GM23338 (cell line): ENCODE measurements at regions not wholly inside any gene's neighbourhood (a gene's known extent, or its start where the extent isn't known, plus 50 kb on each side); places are given as distances from the start of the nearest gene placed in this dataset.
A peak's percentile ranks its signal among the peaks of the same experiment; 100 is the strongest.

ENCODE experiments used
- ATAC-seq: fragments of 200-7000 bp; cut with Tn5 transposase; 3 replicates; pipeline ENCODE4 v1.9.1; 2020
- DNase-seq: peaks from one replicate; pipeline ENCODE4 v3.0.0-alpha.2; 2015; ENCODE audit warnings: low spot score
- H2AFZ ChIP-seq: fragments of 200-600 bp; sonication (generic); 2 replicates; pipeline ENCODE4 v1.8.0; 2016; ENCODE audit warnings: antibody characterized with exemption, mild to moderate bottlenecking, moderate library complexity
- H3F3A ChIP-seq: fragments of 200-600 bp; sonication (generic); replicated peaks from 2 replicates; pipeline ENCODE4 v1.8.0; 2017; ENCODE audit warnings: antibody characterized with exemption, mixed run types, low read depth
- H3K27ac ChIP-seq: fragments of 200-600 bp; sonication (generic); 2 replicates; pipeline ENCODE4 v1.6.1; 2016; ENCODE audit warnings: low read depth
- H3K27me3 ChIP-seq: fragments of 200-600 bp; sonication (generic); 2 replicates; pipeline ENCODE4 v1.8.0; 2016; ENCODE audit warnings: mild to moderate bottlenecking, mixed run types, moderate library complexity; ENCODE audit not compliant: insufficient read depth
- H3K36me3 ChIP-seq: fragments of 200-600 bp; sonication (generic); 2 replicates; pipeline ENCODE4 v1.8.0; 2016; ENCODE audit warnings: mild to moderate bottlenecking; ENCODE audit not compliant: insufficient read depth
- H3K4me1 ChIP-seq: fragments of 200-600 bp; sonication (generic); 2 replicates; pipeline ENCODE4 v1.8.0; 2016; ENCODE audit warnings: mild to moderate bottlenecking, moderate library complexity; ENCODE audit not compliant: insufficient read depth
- H3K4me2 ChIP-seq: fragments of 200-600 bp; sonication (generic); 2 replicates; pipeline ENCODE4 v1.7.1; 2017; ENCODE audit warnings: mixed run types
- H3K4me3 ChIP-seq: fragments of 200-600 bp; sonication (generic); 2 replicates; pipeline ENCODE4 v1.6.1; 2016; ENCODE audit warnings: mixed run types
- H3K79me2 ChIP-seq: fragments of 200-600 bp; sonication (generic); replicated peaks from 2 replicates; pipeline ENCODE4 v1.8.0; 2017; ENCODE audit warnings: mild to moderate bottlenecking; ENCODE audit not compliant: insufficient read depth
- H3K9me2 ChIP-seq: fragments of 200-600 bp; sonication (generic); 2 replicates; pipeline ENCODE4 v1.8.0; 2017; ENCODE audit not compliant: insufficient read depth
- H4K20me1 ChIP-seq: fragments of 200-600 bp; sonication (generic); replicated peaks from 2 replicates; pipeline ENCODE4 v1.8.0; 2017; ENCODE audit warnings: mild to moderate bottlenecking; ENCODE audit not compliant: insufficient read depth
- H3K27ac Mint-ChIP-seq: 2 replicates; pipeline ENCODE4 v1.8.0; 2020; ENCODE audit warnings: inconsistent platforms, mild to moderate bottlenecking, moderate library complexity, mixed read lengths
- H3K27me3 Mint-ChIP-seq: 3 replicates; pipeline ENCODE4 v1.8.0; 2022; ENCODE audit warnings: low read depth, mild to moderate bottlenecking, moderate library complexity, mixed read lengths, inconsistent platforms; ENCODE audit not compliant: insufficient read depth, poor library complexity
- H3K36me3 Mint-ChIP-seq: 3 replicates; pipeline ENCODE4 v1.8.0; 2021; ENCODE audit warnings: low read depth, mild to moderate bottlenecking, inconsistent platforms, moderate library complexity, mixed read lengths
- H3K4me1 Mint-ChIP-seq: 3 replicates; pipeline ENCODE4 v1.8.0; 2020; ENCODE audit warnings: mild to moderate bottlenecking, inconsistent platforms, mixed read lengths
- H3K4me3 Mint-ChIP-seq: 3 replicates; pipeline ENCODE4 v1.8.0; 2021; ENCODE audit warnings: moderate library complexity, mild to moderate bottlenecking, inconsistent platforms, mixed read lengths
- H3K9me3 Mint-ChIP-seq: 3 replicates; pipeline ENCODE4 v1.8.0; 2020; ENCODE audit warnings: moderate library complexity, mild to moderate bottlenecking, inconsistent platforms, mixed read lengths
- CREB1 ChIP-seq: fragments of 250-450 bp; sonication (Bioruptor Pico); IDR thresholded peaks from 2 replicates; pipeline ENCODE4 v1.5.0; 2020; ENCODE audit warnings: low read depth, mild to moderate bottlenecking, moderate library complexity
- CTCF ChIP-seq, 2 experiments: fragments of 200-600 bp in 1 of 2; sonication (generic) in 1 of 2; conservative IDR thresholded peaks; 2 replicates each; pipeline versions ENCODE4 v1.5.1 to v1.6.1; 2016 to 2017; ENCODE audit warnings: antibody characterized with exemption in 2 of 2, low read depth in 2 of 2, mild to moderate bottlenecking in 2 of 2, moderate library complexity in 1 of 2
- EZH2 ChIP-seq: fragments of 200-600 bp; sonication (generic); IDR thresholded peaks from one replicate; pipeline ENCODE4 v1.8.0; 2017; ENCODE audit warnings: antibody characterized with exemption, mild to moderate bottlenecking, low read depth; ENCODE audit not compliant: unreplicated experiment
- EZH2phosphoT487 ChIP-seq: fragments of 200-600 bp; sonication (generic); IDR thresholded peaks from one replicate; pipeline ENCODE4 v1.8.1; 2018; ENCODE audit warnings: antibody characterized with exemption; ENCODE audit not compliant: unreplicated experiment
- NANOG ChIP-seq: IDR thresholded peaks from 2 replicates; pipeline ENCODE4 v1.6.1; 2016; ENCODE audit warnings: antibody characterized with exemption, borderline replicate concordance
- POLR2AphosphoS5 ChIP-seq: IDR thresholded peaks from 2 replicates; pipeline ENCODE4 v1.6.1; 2016; ENCODE audit warnings: antibody characterized with exemption, low read depth
- STAT1 ChIP-seq: IDR thresholded peaks from one replicate; pipeline ENCODE4 v1.6.1; 2016; ENCODE audit warnings: antibody characterized with exemption; ENCODE audit not compliant: unreplicated experiment
- ZNF114 ChIP-seq: fragments of 250-450 bp; sonication (Bioruptor Pico); IDR thresholded peaks from 2 replicates; pipeline ENCODE4 v1.5.0; 2020; ENCODE audit warnings: mild to moderate bottlenecking, moderate library complexity
- TF ChIP-seq, protein P1 (sequence below): IDR thresholded peaks from 2 replicates; pipeline ENCODE4 v1.6.1; 2016; ENCODE audit warnings: antibody characterized with exemption
- TF ChIP-seq, protein P2 (sequence below): fragments of 250-450 bp; sonication (Bioruptor Pico); IDR thresholded peaks from 2 replicates; pipeline ENCODE4 v1.5.0; 2020; ENCODE audit warnings: mild to moderate bottlenecking, moderate library complexity
- TF ChIP-seq, protein P3 (sequence below): IDR thresholded peaks from one replicate; pipeline ENCODE4 v1.6.1; 2018; ENCODE audit warnings: antibody characterized with exemption; ENCODE audit not compliant: unreplicated experiment

GRCh38 chr1:30817077-30817438, 59.5 kb upstream of the LAPTM5 start (continued):
- no peak for TF ChIP-seq EZH2

GRCh38 chr1:30816211-30817076, 58.9 kb upstream of the LAPTM5 start:
- Histone ChIP-seq H3K4me3 (peak overlapping the region; percentile 41), H3K4me1 (peaks cover 26% of the 10 kb centered on the region), H3K79me2 (no peaks in the 10 kb centered on the region), H3K36me3 (no peaks in the 10 kb centered on the region), H3K4me2 (peak overlapping the region; percentile 73), H2AFZ (peak overlapping the region; percentile 63; the same call in 1 of the 2 replicates), H3K27ac (no peak overlapping the region), H4K20me1 (no peaks in the 10 kb centered on the region), H3K9me2 (no peaks in the 10 kb centered on the region), H3K27me3 (no peaks in the 10 kb centered on the region), H3F3A (no peaks in the 10 kb centered on the region)
- DNase-seq (peak; percentile 96), ATAC-seq (peak; percentile 81)
- H3K4me3 Mint-ChIP-seq: peak overlapping the region; percentile 33; the same call in 2 of the 3 replicates
- H3K36me3 Mint-ChIP-seq: no peaks in the 10 kb centered on the region
- TF ChIP-seq CREB1 (CRISPR knock-in tag): no peak
- no peak for TF ChIP-seq EZH2phosphoT487
- no peak for TF ChIP-seq NANOG
- no peak for TF ChIP-seq EZH2
- TF ChIP-seq ZNF114 (CRISPR knock-in tag): no peak
- TF ChIP-seq CTCF (conservative IDR thresholded peaks at IDR 0.05; ENCODE audit: low read depth in 2 of 2): no peak
- TF ChIP-seq, protein P1, sequence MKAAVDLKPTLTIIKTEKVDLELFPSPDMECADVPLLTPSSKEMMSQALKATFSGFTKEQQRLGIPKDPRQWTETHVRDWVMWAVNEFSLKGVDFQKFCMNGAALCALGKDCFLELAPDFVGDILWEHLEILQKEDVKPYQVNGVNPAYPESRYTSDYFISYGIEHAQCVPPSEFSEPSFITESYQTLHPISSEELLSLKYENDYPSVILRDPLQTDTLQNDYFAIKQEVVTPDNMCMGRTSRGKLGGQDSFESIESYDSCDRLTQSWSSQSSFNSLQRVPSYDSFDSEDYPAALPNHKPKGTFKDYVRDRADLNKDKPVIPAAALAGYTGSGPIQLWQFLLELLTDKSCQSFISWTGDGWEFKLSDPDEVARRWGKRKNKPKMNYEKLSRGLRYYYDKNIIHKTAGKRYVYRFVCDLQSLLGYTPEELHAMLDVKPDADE: no peak
- TF ChIP-seq, protein P2, sequence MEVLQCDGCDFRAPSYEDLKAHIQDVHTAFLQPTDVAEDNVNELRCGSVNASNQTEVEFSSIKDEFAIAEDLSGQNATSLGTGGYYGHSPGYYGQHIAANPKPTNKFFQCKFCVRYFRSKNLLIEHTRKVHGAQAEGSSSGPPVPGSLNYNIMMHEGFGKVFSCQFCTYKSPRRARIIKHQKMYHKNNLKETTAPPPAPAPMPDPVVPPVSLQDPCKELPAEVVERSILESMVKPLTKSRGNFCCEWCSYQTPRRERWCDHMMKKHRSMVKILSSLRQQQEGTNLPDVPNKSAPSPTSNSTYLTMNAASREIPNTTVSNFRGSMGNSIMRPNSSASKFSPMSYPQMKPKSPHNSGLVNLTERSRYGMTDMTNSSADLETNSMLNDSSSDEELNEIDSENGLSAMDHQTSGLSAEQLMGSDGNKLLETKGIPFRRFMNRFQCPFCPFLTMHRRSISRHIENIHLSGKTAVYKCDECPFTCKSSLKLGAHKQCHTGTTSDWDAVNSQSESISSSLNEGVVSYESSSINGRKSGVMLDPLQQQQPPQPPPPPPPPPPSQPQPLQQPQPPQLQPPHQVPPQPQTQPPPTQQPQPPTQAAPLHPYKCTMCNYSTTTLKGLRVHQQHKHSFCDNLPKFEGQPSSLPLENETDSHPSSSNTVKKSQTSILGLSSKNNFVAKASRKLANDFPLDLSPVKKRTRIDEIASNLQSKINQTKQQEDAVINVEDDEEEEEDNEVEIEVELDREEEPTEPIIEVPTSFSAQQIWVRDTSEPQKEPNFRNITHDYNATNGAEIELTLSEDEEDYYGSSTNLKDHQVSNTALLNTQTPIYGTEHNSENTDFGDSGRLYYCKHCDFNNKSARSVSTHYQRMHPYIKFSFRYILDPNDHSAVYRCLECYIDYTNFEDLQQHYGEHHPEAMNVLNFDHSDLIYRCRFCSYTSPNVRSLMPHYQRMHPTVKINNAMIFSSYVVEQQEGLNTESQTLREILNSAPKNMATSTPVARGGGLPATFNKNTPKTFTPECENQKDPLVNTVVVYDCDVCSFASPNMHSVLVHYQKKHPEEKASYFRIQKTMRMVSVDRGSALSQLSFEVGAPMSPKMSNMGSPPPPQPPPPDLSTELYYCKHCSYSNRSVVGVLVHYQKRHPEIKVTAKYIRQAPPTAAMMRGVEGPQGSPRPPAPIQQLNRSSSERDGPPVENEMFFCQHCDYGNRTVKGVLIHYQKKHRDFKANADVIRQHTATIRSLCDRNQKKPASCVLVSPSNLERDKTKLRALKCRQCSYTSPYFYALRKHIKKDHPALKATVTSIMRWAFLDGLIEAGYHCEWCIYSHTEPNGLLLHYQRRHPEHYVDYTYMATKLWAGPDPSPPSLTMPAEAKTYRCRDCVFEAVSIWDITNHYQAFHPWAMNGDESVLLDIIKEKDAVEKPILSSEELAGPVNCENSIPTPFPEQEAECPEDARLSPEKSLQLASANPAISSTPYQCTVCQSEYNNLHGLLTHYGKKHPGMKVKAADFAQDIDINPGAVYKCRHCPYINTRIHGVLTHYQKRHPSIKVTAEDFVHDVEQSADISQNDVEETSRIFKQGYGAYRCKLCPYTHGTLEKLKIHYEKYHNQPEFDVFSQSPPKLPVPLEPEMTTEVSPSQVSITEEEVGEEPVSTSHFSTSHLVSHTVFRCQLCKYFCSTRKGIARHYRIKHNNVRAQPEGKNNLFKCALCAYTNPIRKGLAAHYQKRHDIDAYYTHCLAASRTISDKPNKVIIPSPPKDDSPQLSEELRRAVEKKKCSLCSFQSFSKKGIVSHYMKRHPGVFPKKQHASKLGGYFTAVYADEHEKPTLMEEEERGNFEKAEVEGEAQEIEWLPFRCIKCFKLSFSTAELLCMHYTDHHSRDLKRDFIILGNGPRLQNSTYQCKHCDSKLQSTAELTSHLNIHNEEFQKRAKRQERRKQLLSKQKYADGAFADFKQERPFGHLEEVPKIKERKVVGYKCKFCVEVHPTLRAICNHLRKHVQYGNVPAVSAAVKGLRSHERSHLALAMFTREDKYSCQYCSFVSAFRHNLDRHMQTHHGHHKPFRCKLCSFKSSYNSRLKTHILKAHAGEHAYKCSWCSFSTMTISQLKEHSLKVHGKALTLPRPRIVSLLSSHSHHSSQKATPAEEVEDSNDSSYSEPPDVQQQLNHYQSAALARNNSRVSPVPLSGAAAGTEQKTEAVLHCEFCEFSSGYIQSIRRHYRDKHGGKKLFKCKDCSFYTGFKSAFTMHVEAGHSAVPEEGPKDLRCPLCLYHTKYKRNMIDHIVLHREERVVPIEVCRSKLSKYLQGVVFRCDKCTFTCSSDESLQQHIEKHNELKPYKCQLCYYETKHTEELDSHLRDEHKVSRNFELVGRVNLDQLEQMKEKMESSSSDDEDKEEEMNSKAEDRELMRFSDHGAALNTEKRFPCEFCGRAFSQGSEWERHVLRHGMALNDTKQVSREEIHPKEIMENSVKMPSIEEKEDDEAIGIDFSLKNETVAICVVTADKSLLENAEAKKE (CRISPR knock-in tag): no peak
- TF ChIP-seq, protein P3, sequence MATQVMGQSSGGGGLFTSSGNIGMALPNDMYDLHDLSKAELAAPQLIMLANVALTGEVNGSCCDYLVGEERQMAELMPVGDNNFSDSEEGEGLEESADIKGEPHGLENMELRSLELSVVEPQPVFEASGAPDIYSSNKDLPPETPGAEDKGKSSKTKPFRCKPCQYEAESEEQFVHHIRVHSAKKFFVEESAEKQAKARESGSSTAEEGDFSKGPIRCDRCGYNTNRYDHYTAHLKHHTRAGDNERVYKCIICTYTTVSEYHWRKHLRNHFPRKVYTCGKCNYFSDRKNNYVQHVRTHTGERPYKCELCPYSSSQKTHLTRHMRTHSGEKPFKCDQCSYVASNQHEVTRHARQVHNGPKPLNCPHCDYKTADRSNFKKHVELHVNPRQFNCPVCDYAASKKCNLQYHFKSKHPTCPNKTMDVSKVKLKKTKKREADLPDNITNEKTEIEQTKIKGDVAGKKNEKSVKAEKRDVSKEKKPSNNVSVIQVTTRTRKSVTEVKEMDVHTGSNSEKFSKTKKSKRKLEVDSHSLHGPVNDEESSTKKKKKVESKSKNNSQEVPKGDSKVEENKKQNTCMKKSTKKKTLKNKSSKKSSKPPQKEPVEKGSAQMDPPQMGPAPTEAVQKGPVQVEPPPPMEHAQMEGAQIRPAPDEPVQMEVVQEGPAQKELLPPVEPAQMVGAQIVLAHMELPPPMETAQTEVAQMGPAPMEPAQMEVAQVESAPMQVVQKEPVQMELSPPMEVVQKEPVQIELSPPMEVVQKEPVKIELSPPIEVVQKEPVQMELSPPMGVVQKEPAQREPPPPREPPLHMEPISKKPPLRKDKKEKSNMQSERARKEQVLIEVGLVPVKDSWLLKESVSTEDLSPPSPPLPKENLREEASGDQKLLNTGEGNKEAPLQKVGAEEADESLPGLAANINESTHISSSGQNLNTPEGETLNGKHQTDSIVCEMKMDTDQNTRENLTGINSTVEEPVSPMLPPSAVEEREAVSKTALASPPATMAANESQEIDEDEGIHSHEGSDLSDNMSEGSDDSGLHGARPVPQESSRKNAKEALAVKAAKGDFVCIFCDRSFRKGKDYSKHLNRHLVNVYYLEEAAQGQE: no peak
- TF ChIP-seq STAT1: no peak
- no peak for TF ChIP-seq POLR2AphosphoS5
- H3K27ac Mint-ChIP-seq: no peak overlapping the region
- peaks cover 26% of the 10 kb centered on the region for H3K4me1 Mint-ChIP-seq
- no peaks in the 10 kb centered on the region for H3K9me3 Mint-ChIP-seq
- peaks cover 8% of the 10 kb centered on the region for H3K27me3 Mint-ChIP-seq
